PFSK-1 (cell line): ENCODE measurements at regions not wholly inside any gene's neighbourhood (a gene's known extent, or its start where the extent isn't known, plus 50 kb on each side); places are given as distances from the start of the nearest gene placed in this dataset.

Experiments used
- POLR2AphosphoS5 ChIP-seq: IDR thresholded peaks from 2 replicates; pipeline ENCODE4 v1.6.1; 2012; ENCODE audit warnings: low read depth, mild to moderate bottlenecking, control low read depth, low read length, moderate library complexity
- REST ChIP-seq, 2 experiments: IDR thresholded peaks; 2 replicates each; pipeline versions ENCODE4 v1.6.1 to v1.8.0; 2011 to 2012; ENCODE audit warnings: low read depth in 2 of 2, low read length in 2 of 2, control low read depth in 1 of 2, inconsistent platforms in 1 of 2, mild to moderate bottlenecking in 1 of 2, moderate library complexity in 1 of 2; ENCODE audit not compliant: insufficient read depth in 1 of 2

- no peak for TF ChIP-seq POLR2AphosphoS5
- no peak for TF ChIP-seq REST (IDR thresholded peaks at IDR 0.05; ENCODE audit: insufficient read depth in 1 of 2, low read depth in 2 of 2, low read length in 2 of 2)
Measured at GRCh38 chr18:45171679-45172191, 443.5 kb upstream of the SLC14A2 start.
